Liver (tissue), 8 donors: ENCODE measurements at regions not wholly inside any gene's neighbourhood (a gene's known extent, or its start where the extent isn't known, plus 50 kb on each side); places are given as distances from the start of the nearest gene placed in this dataset.

Experiments used
- DNase-seq: peaks from one replicate; pipeline ENCODE4 v3.0.0-alpha.2; 2017; ENCODE audit warnings: low spot score
- H3K27ac ChIP-seq, 2 donors: one replicate each; pipeline ENCODE4 v1.7.0; 2013; ENCODE audit warnings: inconsistent platforms in 2 of 2, low read length in 2 of 2, control low read depth in 1 of 2, low read depth in 1 of 2, mild to moderate bottlenecking in 1 of 2
- H3K27me3 ChIP-seq, 4 donors: one replicate each; pipeline versions ENCODE4 v1.6.1 to v1.7.0; 2013; ENCODE audit warnings: low read length in 3 of 4, inconsistent platforms in 1 of 4, mild to moderate bottlenecking in 1 of 4, moderate library complexity in 1 of 4; ENCODE audit not compliant: control insufficient read depth in 4 of 4, insufficient read depth in 4 of 4
- H3K36me3 ChIP-seq, 4 donors: one replicate each; pipeline versions ENCODE4 v1.6.1 to v1.7.0; 2013; ENCODE audit warnings: low read length in 3 of 4, mild to moderate bottlenecking in 3 of 4, low read depth in 1 of 4, moderate library complexity in 1 of 4; ENCODE audit not compliant: control insufficient read depth in 4 of 4, insufficient read depth in 3 of 4
- H3K4me1 ChIP-seq, 4 donors: one replicate each; pipeline versions ENCODE4 v1.6.1 to v1.7.0; 2013; ENCODE audit warnings: low read length in 3 of 4, mild to moderate bottlenecking in 3 of 4, moderate library complexity in 1 of 4; ENCODE audit not compliant: control insufficient read depth in 4 of 4, insufficient read depth in 4 of 4
- H3K4me3 ChIP-seq, 3 donors: one replicate each; pipeline versions ENCODE4 v1.6.1 to v1.7.0; 2013; ENCODE audit warnings: low read length in 3 of 3, control low read depth in 1 of 3, low read depth in 1 of 3, mild to moderate bottlenecking in 1 of 3
- H3K9ac ChIP-seq, 2 donors: one replicate each; pipeline ENCODE4 v1.7.0; 2013; ENCODE audit warnings: low read length in 2 of 2, mild to moderate bottlenecking in 2 of 2, moderate library complexity in 2 of 2, control low read depth in 1 of 2, low read depth in 1 of 2
- H3K9me3 ChIP-seq, 4 donors: one replicate each; pipeline versions ENCODE4 v1.6.1 to v1.7.0; 2013; ENCODE audit warnings: low read length in 3 of 4; ENCODE audit not compliant: control insufficient read depth in 4 of 4
- ATF3 ChIP-seq: IDR thresholded peaks from 2 replicates; pipeline ENCODE4 v1.6.1; 2016; ENCODE audit warnings: antibody characterized with exemption
- CTCF ChIP-seq: fragments of 150-350 bp; IDR thresholded peaks from 2 replicates; pipeline ENCODE4 v1.5.1; 2017; ENCODE audit warnings: improper control_type of control experiment, low read depth, low read length; ENCODE audit not compliant: missing input control
- EGR1 ChIP-seq, 2 donors: IDR thresholded peaks; 2 replicates each; pipeline ENCODE4 v1.6.1; 2016 to 2018; ENCODE audit warnings: antibody characterized with exemption in 2 of 2, low read depth in 2 of 2
- FOXA1 ChIP-seq: IDR thresholded peaks from 2 replicates; pipeline ENCODE4 v1.6.1; 2016; ENCODE audit warnings: antibody characterized with exemption
- FOXA2 ChIP-seq: IDR thresholded peaks from 2 replicates; pipeline ENCODE4 v1.6.1; 2016; ENCODE audit warnings: antibody characterized with exemption
- GABPA ChIP-seq, 2 donors: IDR thresholded peaks in 1 of 2; conservative IDR thresholded peaks in 1 of 2; 2 replicates each; pipeline ENCODE4 v1.6.1; 2016; ENCODE audit warnings: antibody characterized with exemption in 2 of 2, mild to moderate bottlenecking in 1 of 2, moderate library complexity in 1 of 2
- HNF4A ChIP-seq, 2 donors: conservative IDR thresholded peaks; 2 replicates each; pipeline ENCODE4 v1.6.1; 2016; ENCODE audit warnings: antibody characterized with exemption in 2 of 2, mild to moderate bottlenecking in 2 of 2
- HNF4G ChIP-seq: IDR thresholded peaks from 2 replicates; pipeline ENCODE4 v1.6.1; 2016; ENCODE audit warnings: antibody characterized with exemption
- JUND ChIP-seq, 2 donors: IDR thresholded peaks; 2 replicates each; pipeline ENCODE4 v1.6.1; 2016; ENCODE audit warnings: antibody characterized with exemption in 2 of 2
- MAX ChIP-seq: IDR thresholded peaks from 2 replicates; pipeline ENCODE4 v1.6.1; 2016; ENCODE audit warnings: antibody characterized with exemption
- NR2F2 ChIP-seq: IDR thresholded peaks from 2 replicates; pipeline ENCODE4 v1.6.1; 2016; ENCODE audit warnings: antibody characterized with exemption
- RAD21 ChIP-seq, 2 donors: IDR thresholded peaks; 2 replicates each; pipeline ENCODE4 v1.6.1; 2016; ENCODE audit warnings: antibody characterized with exemption in 2 of 2, mild to moderate bottlenecking in 2 of 2
- REST ChIP-seq: IDR thresholded peaks from 2 replicates; pipeline ENCODE4 v1.6.1; 2016; ENCODE audit warnings: antibody characterized with exemption, mild to moderate bottlenecking
- RXRA ChIP-seq, 2 donors: IDR thresholded peaks; 2 replicates each; pipeline ENCODE4 v1.6.1; 2017 to 2018; ENCODE audit warnings: antibody characterized with exemption in 2 of 2, mild to moderate bottlenecking in 1 of 2
- SP1 ChIP-seq: IDR thresholded peaks from 2 replicates; pipeline ENCODE4 v1.6.1; 2018; ENCODE audit warnings: antibody characterized with exemption, mild to moderate bottlenecking
- TAF1 ChIP-seq: conservative IDR thresholded peaks from 2 replicates; pipeline ENCODE4 v1.6.1; 2016; ENCODE audit warnings: antibody characterized with exemption, mild to moderate bottlenecking
- YY1 ChIP-seq: IDR thresholded peaks from 2 replicates; pipeline ENCODE4 v1.6.1; 2016; ENCODE audit warnings: antibody characterized with exemption, mild to moderate bottlenecking
- ZBTB33 ChIP-seq: IDR thresholded peaks from 2 replicates; pipeline ENCODE4 v1.6.1; 2016; ENCODE audit warnings: antibody characterized with exemption
- WGBS: extraction: QIAGEN DNeasy Blood & Tissue Kit; methylation state at CpG from one replicate; pipeline ENCODE4 v1.1.7; 2013; 5-methylcytosine and 5-hydroxymethylcytosine counted together
- donor health status: healthy.
- donor health status: healthy.
- donor health status: healthy.
- donor health status: healthy.
- donor health status: healthy.

- TF ChIP-seq ZBTB33, result no peak
- TF ChIP-seq NR2F2, result no peak
- TF ChIP-seq SP1, result no peak
- TF ChIP-seq RAD21 (IDR thresholded peaks at IDR 0.05), result no peak
- no peak for TF ChIP-seq HNF4G
- TF ChIP-seq FOXA1, result no peak
- no peak for TF ChIP-seq HNF4A (conservative IDR thresholded peaks at IDR 0.05)
- TF ChIP-seq GABPA (IDR thresholded peaks at IDR 0.05 in 1 of 2, conservative IDR thresholded peaks at IDR 0.05 in 1 of 2), result no peak
- no peak for TF ChIP-seq JUND (IDR thresholded peaks at IDR 0.05)
- no peak for TF ChIP-seq MAX
- TF ChIP-seq FOXA2, result no peak
- no peak for TF ChIP-seq RXRA (IDR thresholded peaks at IDR 0.05)
- TF ChIP-seq EGR1 (IDR thresholded peaks at IDR 0.05; ENCODE audit: low read depth in 2 of 2), result no peak
These were observed 209.3 kb downstream of the LACC1 start (continued) for GRCh38 chr13:44088991-44089413.

GRCh38 chr13:44089452-44089851, 209.7 kb downstream of the LACC1 start:
- H3K9me3 ChIP-seq, result no peaks in the 10 kb centered on the region
- no peak overlapping the region for H3K9ac ChIP-seq
- H3K36me3 ChIP-seq, result no peaks in the 10 kb centered on the region
- TF ChIP-seq HNF4G (no peak), ATF3 (no peak), CTCF (no peak), FOXA2 (no peak), TAF1 (no peak), JUND (IDR thresholded peaks at IDR 0.05) (no peak), GABPA (IDR thresholded peaks at IDR 0.05 in 1 of 2, conservative IDR thresholded peaks at IDR 0.05 in 1 of 2) (no peak), REST (no peak), ZBTB33 (no peak), EGR1 (IDR thresholded peaks at IDR 0.05; ENCODE audit: low read depth in 2 of 2) (no peak), NR2F2 (no peak), SP1 (no peak), MAX (no peak), FOXA1 (no peak), RXRA (IDR thresholded peaks at IDR 0.05) (no peak), HNF4A (conservative IDR thresholded peaks at IDR 0.05) (no peak), YY1 (no peak), RAD21 (IDR thresholded peaks at IDR 0.05) (no peak)
- 82% methylated on average over 2 of the region's 2 CpGs for WGBS
- H3K27ac ChIP-seq, result no peak overlapping the region
- H3K4me3 ChIP-seq, result no peak overlapping the region
- no peaks in the 10 kb centered on the region for H3K4me1 ChIP-seq
- DNase-seq, result no peak
- H3K27me3 ChIP-seq, result no peaks in the 10 kb centered on the region
